H9 (cell line): ENCODE measurements at regions not wholly inside any gene's neighbourhood (a gene's known extent, or its start where the extent isn't known, plus 50 kb on each side); places are given as distances from the start of the nearest gene placed in this dataset.

ENCODE experiments used
- DNase-seq: peaks from one replicate; pipeline ENCODE4 v3.0.0-alpha.2; 2017
- H2AFZ ChIP-seq: one replicate; pipeline ENCODE4 v1.6.1; 2013; ENCODE audit warnings: mild to moderate bottlenecking, low read length, control low read depth, moderate library complexity
- H2AK5ac ChIP-seq: 2 replicates; pipeline ENCODE4 v1.6.1; 2013; ENCODE audit warnings: low read length, control low read depth, mixed read lengths; ENCODE audit not compliant: insufficient read length
- H2BK120ac ChIP-seq: one replicate; pipeline ENCODE4 v1.6.1; 2013; ENCODE audit warnings: low read depth, mild to moderate bottlenecking, low read length, control low read depth, inconsistent platforms; ENCODE audit not compliant: poor library complexity, severe bottlenecking
- H2BK12ac ChIP-seq: 2 replicates; pipeline ENCODE4 v1.6.1; 2013; ENCODE audit warnings: low read length, control low read depth, mixed read lengths, low read depth; ENCODE audit not compliant: insufficient read length
- H2BK15ac ChIP-seq: 2 replicates; pipeline ENCODE4 v1.6.1; 2013; ENCODE audit warnings: low read depth, low read length, control low read depth
- H2BK20ac ChIP-seq: one replicate; pipeline ENCODE4 v1.6.1; 2013; ENCODE audit warnings: low read depth, mild to moderate bottlenecking, low read length, control low read depth, inconsistent platforms; ENCODE audit not compliant: poor library complexity, severe bottlenecking
- H2BK5ac ChIP-seq: 2 replicates; pipeline ENCODE4 v1.6.1; 2013; ENCODE audit warnings: low read length, control low read depth, mixed read lengths; ENCODE audit not compliant: insufficient read length
- H3K14ac ChIP-seq: 2 replicates; pipeline ENCODE4 v1.6.1; 2013; ENCODE audit warnings: low read length, control low read depth; ENCODE audit not compliant: insufficient read depth
- H3K18ac ChIP-seq: 2 replicates; pipeline ENCODE4 v1.6.1; 2013; ENCODE audit warnings: low read depth, mild to moderate bottlenecking, mixed read lengths, low read length, control low read depth; ENCODE audit not compliant: insufficient read length
- H3K23ac ChIP-seq: 2 replicates; pipeline ENCODE4 v1.6.1; 2013; ENCODE audit warnings: low read length, control low read depth, mixed read lengths, low read depth; ENCODE audit not compliant: insufficient read length
- H3K23me2 ChIP-seq: 2 replicates; pipeline ENCODE4 v1.6.1; 2013; ENCODE audit warnings: low read depth, mild to moderate bottlenecking, mixed read lengths, low read length, control low read depth; ENCODE audit not compliant: insufficient read length, poor library complexity, severe bottlenecking
- H3K27ac ChIP-seq: 2 replicates; pipeline ENCODE4 v1.5.1; 2013; ENCODE audit warnings: low read length, control low read depth, mixed read lengths, low read depth; ENCODE audit not compliant: insufficient read length
- H3K27me3 ChIP-seq: 2 replicates; pipeline ENCODE4 v1.6.1; 2013; ENCODE audit warnings: low read length, control low read depth, inconsistent platforms; ENCODE audit not compliant: insufficient read depth
- H3K4ac ChIP-seq: 2 replicates; pipeline ENCODE4 v1.6.1; 2013; ENCODE audit warnings: low read depth, mild to moderate bottlenecking, control low read depth, inconsistent platforms, low read length, moderate library complexity
- H3K4me1 ChIP-seq: 2 replicates; pipeline ENCODE4 v1.6.1; 2013; ENCODE audit warnings: low read length, control low read depth, inconsistent platforms; ENCODE audit not compliant: insufficient read depth
- H3K4me2 ChIP-seq: 2 replicates; pipeline ENCODE4 v1.6.1; 2013; ENCODE audit warnings: low read length, control low read depth, mixed read lengths; ENCODE audit not compliant: insufficient read length, insufficient read depth
- H3K56ac ChIP-seq: 2 replicates; pipeline ENCODE4 v1.6.1; 2013; ENCODE audit warnings: low read depth, mild to moderate bottlenecking, mixed read lengths, low read length, control low read depth; ENCODE audit not compliant: insufficient read length
- H3K79me1 ChIP-seq: 2 replicates; pipeline ENCODE4 v1.6.1; 2013; ENCODE audit warnings: low read depth, mild to moderate bottlenecking, moderate library complexity, low read length, control low read depth, inconsistent platforms; ENCODE audit not compliant: insufficient read depth, poor library complexity, severe bottlenecking
- H3K79me2 ChIP-seq: 2 replicates; pipeline ENCODE4 v1.6.1; 2013; ENCODE audit warnings: low read length, control low read depth, inconsistent platforms; ENCODE audit not compliant: insufficient read depth
- H3K9ac ChIP-seq: 2 replicates; pipeline ENCODE4 v1.6.1; 2013; ENCODE audit warnings: low read length, control low read depth, mixed read lengths; ENCODE audit not compliant: insufficient read length; ENCODE audit errors: extremely low read depth
- H3K9me3 ChIP-seq: one replicate; pipeline ENCODE4 v1.6.1; 2013; ENCODE audit warnings: low read depth, low read length, inconsistent platforms; ENCODE audit not compliant: control insufficient read depth
- H3T11ph ChIP-seq: one replicate; pipeline ENCODE4 v1.6.1; 2013; ENCODE audit warnings: mild to moderate bottlenecking, low read length, control low read depth, inconsistent platforms
- H4K20me1 ChIP-seq: one replicate; pipeline ENCODE4 v1.6.1; 2013; ENCODE audit not compliant: control insufficient read depth, insufficient read length, insufficient read depth
- H4K5ac ChIP-seq: 2 replicates; pipeline ENCODE4 v1.6.1; 2013; ENCODE audit warnings: low read depth, mild to moderate bottlenecking, mixed read lengths, low read length, control low read depth; ENCODE audit not compliant: insufficient read length
- H4K8ac ChIP-seq: replicated peaks from 2 replicates; pipeline ENCODE4 v1.6.1; 2013; ENCODE audit warnings: low read length, control low read depth, mixed read lengths, low read depth; ENCODE audit not compliant: insufficient read length
- H4K91ac ChIP-seq: 2 replicates; pipeline ENCODE4 v1.6.1; 2013; ENCODE audit warnings: low read depth, mild to moderate bottlenecking, moderate library complexity, mixed read lengths, low read length, control low read depth; ENCODE audit not compliant: insufficient read length
- H3K27ac Mint-ChIP-seq, 3 experiments: 2 replicates in 2 of 3; 3 replicates in 1 of 3; pipeline ENCODE4 v1.8.0; 2020 to 2021; ENCODE audit warnings: mixed read lengths in 3 of 3, mild to moderate bottlenecking in 1 of 3, moderate library complexity in 1 of 3
- H3K27me3 Mint-ChIP-seq: 2 replicates; pipeline ENCODE4 v1.8.0; 2021; ENCODE audit warnings: low read depth, mild to moderate bottlenecking, moderate library complexity, mixed read lengths
- H3K36me3 Mint-ChIP-seq, 3 experiments: 2 replicates in 2 of 3; 3 replicates in 1 of 3; pipeline ENCODE4 v1.8.0; 2020 to 2021; ENCODE audit warnings: low read depth in 3 of 3, mixed read lengths in 3 of 3; ENCODE audit not compliant: insufficient read depth in 1 of 3
- H3K4me1 Mint-ChIP-seq, 2 experiments: 2 replicates each; pipeline ENCODE4 v1.8.0; 2020; ENCODE audit warnings: mixed read lengths in 2 of 2
- H3K4me3 Mint-ChIP-seq, 2 experiments: 2 replicates in 1 of 2; 3 replicates in 1 of 2; pipeline ENCODE4 v1.8.0; 2020 to 2021; ENCODE audit warnings: mild to moderate bottlenecking in 2 of 2, mixed read lengths in 2 of 2, moderate library complexity in 1 of 2
- H3K9me3 Mint-ChIP-seq, 2 experiments: 2 replicates in 1 of 2; 3 replicates in 1 of 2; pipeline ENCODE4 v1.8.0; 2020; ENCODE audit warnings: mild to moderate bottlenecking in 2 of 2, mixed read lengths in 2 of 2, moderate library complexity in 1 of 2
- WGBS: extraction: QIAGEN DNeasy Blood & Tissue Kit; methylation state at CpG from one replicate; pipeline ENCODE4 v1.1.7; 2013; ENCODE audit warnings: missing lambda C conversion rate, low lambda C conversion rate, mixed read lengths; ENCODE audit not compliant: insufficient read length; ENCODE audit errors: extremely low coverage; 5-methylcytosine and 5-hydroxymethylcytosine counted together
- TF ChIP-seq, protein P1 (sequence below): fragments of 200-600 bp; sonication (generic); conservative IDR thresholded peaks from 3 replicates; pipeline ENCODE4 v1.8.0; 2021; ENCODE audit warnings: antibody characterized with exemption, mild to moderate bottlenecking

DNA sequence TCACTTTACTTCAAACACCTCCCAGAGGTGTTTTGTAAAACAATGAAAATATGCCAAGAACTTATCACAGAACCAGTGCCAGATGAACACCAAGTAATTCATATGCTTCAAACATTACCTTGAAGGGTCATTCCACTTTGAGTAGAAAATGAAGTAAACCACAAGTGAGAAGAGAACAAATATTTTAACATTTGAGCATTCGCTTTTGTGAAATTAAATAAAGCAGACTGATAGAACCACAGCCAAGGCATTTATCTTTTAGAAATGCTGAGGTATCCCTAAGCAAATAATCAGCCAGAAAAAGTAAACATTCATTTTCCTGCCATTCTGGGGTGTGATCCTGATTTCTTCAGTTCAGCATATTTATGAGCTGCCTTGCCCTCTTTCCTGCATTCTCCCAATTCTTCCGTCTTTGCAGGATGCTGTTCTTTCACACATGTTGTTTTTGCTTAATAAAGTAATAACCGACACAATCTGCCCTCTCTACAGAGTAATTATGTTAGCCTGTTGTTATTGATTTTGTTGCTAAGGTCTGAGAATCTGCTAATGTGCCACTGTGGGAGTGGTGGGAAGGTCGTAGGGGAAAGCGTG is 235.6 kb upstream of the TGFBR2 start:
- H3K27ac ChIP-seq = no peak overlapping the region

More for the DNA sequence above, 235.6 kb upstream of the TGFBR2 start:
- Histone ChIP-seq H3T11ph (no peak overlapping the region), H3K18ac (no peak overlapping the region), H2AK5ac (no peak overlapping the region), H3K23me2 (no peaks in the 10 kb centered on the region), H3K4me1 (peaks cover 3% of the 10 kb centered on the region; the same call in 1 of the 2 replicates), H4K8ac (no peak overlapping the region), H3K4me2 (no peak overlapping the region), H2AFZ (no peak overlapping the region), H4K5ac (no peak overlapping the region), H3K14ac (no peak overlapping the region), H3K9me3 (no peaks in the 10 kb centered on the region), H2BK20ac (no peak overlapping the region), H4K91ac (no peak overlapping the region), H2BK12ac (no peak overlapping the region), H2BK5ac (no peak overlapping the region), H3K23ac (no peak overlapping the region), H2BK15ac (no peak overlapping the region), H4K20me1 (no peaks in the 10 kb centered on the region), H3K79me2 (no peaks in the 10 kb centered on the region), H3K56ac (no peak overlapping the region), H3K4ac (no peak overlapping the region), H3K9ac (no peak overlapping the region), H3K27me3 (no peaks in the 10 kb centered on the region), H2BK120ac (no peak overlapping the region), H3K79me1 (no peaks in the 10 kb centered on the region)
- Mint-ChIP-seq H3K36me3 (no peaks in the 10 kb centered on the region), H3K27me3 (no peaks in the 10 kb centered on the region), H3K9me3 (no peaks in the 10 kb centered on the region; a peak in 1 of 5 replicates), H3K4me3 (no peak overlapping the region), H3K27ac (no peak overlapping the region), H3K4me1 (peaks cover 11 to 14% of the 10 kb centered on the region in 2 experiments)
- no peak for DNase-seq
- no CpG with 5 or more reads among the region's 5 CpGs for WGBS
- TF ChIP-seq, protein P1, sequence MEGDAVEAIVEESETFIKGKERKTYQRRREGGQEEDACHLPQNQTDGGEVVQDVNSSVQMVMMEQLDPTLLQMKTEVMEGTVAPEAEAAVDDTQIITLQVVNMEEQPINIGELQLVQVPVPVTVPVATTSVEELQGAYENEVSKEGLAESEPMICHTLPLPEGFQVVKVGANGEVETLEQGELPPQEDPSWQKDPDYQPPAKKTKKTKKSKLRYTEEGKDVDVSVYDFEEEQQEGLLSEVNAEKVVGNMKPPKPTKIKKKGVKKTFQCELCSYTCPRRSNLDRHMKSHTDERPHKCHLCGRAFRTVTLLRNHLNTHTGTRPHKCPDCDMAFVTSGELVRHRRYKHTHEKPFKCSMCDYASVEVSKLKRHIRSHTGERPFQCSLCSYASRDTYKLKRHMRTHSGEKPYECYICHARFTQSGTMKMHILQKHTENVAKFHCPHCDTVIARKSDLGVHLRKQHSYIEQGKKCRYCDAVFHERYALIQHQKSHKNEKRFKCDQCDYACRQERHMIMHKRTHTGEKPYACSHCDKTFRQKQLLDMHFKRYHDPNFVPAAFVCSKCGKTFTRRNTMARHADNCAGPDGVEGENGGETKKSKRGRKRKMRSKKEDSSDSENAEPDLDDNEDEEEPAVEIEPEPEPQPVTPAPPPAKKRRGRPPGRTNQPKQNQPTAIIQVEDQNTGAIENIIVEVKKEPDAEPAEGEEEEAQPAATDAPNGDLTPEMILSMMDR = no peak
